ENCODE measurements at regions not wholly inside any gene's neighbourhood (a gene's known extent, or its start where the extent isn't known, plus 50 kb on each side); places are given as distances from the start of the nearest gene placed in this dataset.

DNA sequence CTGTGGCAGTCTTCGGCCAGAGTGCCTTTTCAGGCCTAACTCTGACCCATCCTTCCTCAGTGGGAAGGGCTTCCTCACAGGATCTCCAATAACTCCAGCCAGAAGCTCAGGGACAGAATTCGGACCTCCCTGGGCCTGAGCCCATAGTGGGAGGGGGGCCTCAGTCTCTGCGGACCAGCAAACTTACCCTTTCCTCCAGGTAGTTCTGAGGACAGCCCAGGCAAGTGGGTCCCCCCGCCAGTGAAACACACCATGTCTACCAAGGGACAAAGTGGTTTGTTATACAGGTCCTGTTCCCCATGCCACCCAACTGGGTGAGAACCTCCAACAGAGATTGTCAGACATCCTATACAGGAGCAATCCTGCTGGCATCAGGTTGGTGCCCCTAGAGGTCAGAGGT is 350.4 kb downstream of the RAB28 start:
- no peak for TF ChIP-seq SUZ12 (IDR thresholded peaks at IDR 0.05; ENCODE audit: extremely low read depth, insufficient read depth, insufficient read length)
- no peak for TF ChIP-seq ZNF274 (IDR thresholded peaks at IDR 0.05; ENCODE audit: low read depth, low read length)

Data from NT2/D1 (cell line).